PC-9 (cell line): ENCODE measurements at regions not wholly inside any gene's neighbourhood (a gene's known extent, or its start where the extent isn't known, plus 50 kb on each side); places are given as distances from the start of the nearest gene placed in this dataset.

Experiments
- BruUV-seq: library from RNA; stranded (reverse); fragments of 400-500 nt; replicated peaks from 2 replicates; lab custom pipeline; 2021; lab: Mats Ljungman, UMichigan
- CTCF ChIA-PET: fragments of 300-600 bp; sonication (Branson Sonifier 250); formaldehyde crosslinking; loops from one replicate; lab custom pipeline; 2022; ENCODE audit warnings: antibody characterized with exemption; lab: Charles Lee
- POLR2A ChIA-PET: fragments of 300-600 bp; sonication (Branson Sonifier 250); formaldehyde crosslinking; loops from one replicate; lab custom pipeline; 2022; ENCODE audit warnings: antibody characterized with exemption; ENCODE audit not compliant: unreplicated experiment; lab: Charles Lee
- DNase-seq, 2 experiments: peaks; one replicate each; pipeline versions ENCODE4 v3.0.0 to v3.0.0-alpha.2; 2015 to 2022; ENCODE audit warnings: mixed read lengths in 1 of 2
- H2AFZ ChIP-seq: fragments of 200-600 bp; sonication (generic); 2 replicates; pipeline ENCODE4 v1.8.1; 2017; ENCODE audit warnings: antibody characterized with exemption
- H3F3A ChIP-seq: fragments of 200-600 bp; sonication (generic); 2 replicates; pipeline ENCODE4 v1.8.1; 2017; ENCODE audit warnings: antibody characterized with exemption, mild to moderate bottlenecking, low read depth; ENCODE audit not compliant: insufficient read depth
- H3K27ac ChIP-seq: fragments of 200-600 bp; sonication (generic); 2 replicates; pipeline ENCODE4 v1.6.1; 2016; ENCODE audit warnings: mixed run types
- H3K27me3 ChIP-seq: fragments of 200-600 bp; sonication (generic); 2 replicates; pipeline ENCODE4 v1.6.1; 2016; ENCODE audit warnings: low read depth, mixed run types; ENCODE audit not compliant: insufficient read depth
- H3K36me3 ChIP-seq: fragments of 200-600 bp; sonication (generic); 2 replicates; pipeline ENCODE4 v1.6.1; 2016; ENCODE audit warnings: low read depth, mixed run types
- H3K4me1 ChIP-seq: fragments of 200-600 bp; sonication (generic); replicated peaks from 2 replicates; pipeline ENCODE4 v1.6.1; 2016; ENCODE audit warnings: mixed run types; ENCODE audit not compliant: insufficient read depth
- H3K4me2 ChIP-seq: fragments of 200-600 bp; sonication (generic); 2 replicates; pipeline ENCODE4 v1.6.1; 2017; ENCODE audit warnings: mixed run types
- H3K4me3 ChIP-seq: fragments of 200-600 bp; sonication (generic); 2 replicates; pipeline ENCODE4 v1.6.1; 2016; ENCODE audit warnings: mixed run types
- H3K79me2 ChIP-seq: fragments of 200-600 bp; sonication (generic); 2 replicates; pipeline ENCODE4 v1.6.1; 2017; ENCODE audit warnings: low read depth, mixed run types
- H3K9me2 ChIP-seq: fragments of 200-600 bp; sonication (generic); 2 replicates; pipeline ENCODE4 v1.8.1; 2017; ENCODE audit warnings: mild to moderate bottlenecking; ENCODE audit not compliant: insufficient read depth
- H3K9me3 ChIP-seq: fragments of 200-600 bp; sonication (generic); 2 replicates; pipeline ENCODE4 v1.8.1; 2016; ENCODE audit warnings: low read depth; ENCODE audit not compliant: insufficient read depth
- H4K20me1 ChIP-seq: fragments of 200-600 bp; sonication (generic); 2 replicates; pipeline ENCODE4 v1.8.1; 2017; ENCODE audit not compliant: insufficient read depth
- EZH2 ChIP-seq: fragments of 200-600 bp; sonication (generic); IDR thresholded peaks from 2 replicates; pipeline ENCODE4 v1.8.0; 2017; ENCODE audit warnings: antibody characterized with exemption, low read depth
- intact Hi-C: fragments of 100-400 bp; cut with micrococcal nuclease; formaldehyde crosslinking; loops from one replicate; pipeline ENCODE4 v1.10.0; 2022; ENCODE audit not compliant: unreplicated experiment
- TF ChIP-seq, protein P1 (sequence below): fragments of 200-600 bp; sonication (generic); conservative IDR thresholded peaks from 2 replicates; pipeline ENCODE4 v1.6.1; 2017; ENCODE audit warnings: mixed run types, antibody characterized with exemption, mild to moderate bottlenecking, moderate library complexity

DNA sequence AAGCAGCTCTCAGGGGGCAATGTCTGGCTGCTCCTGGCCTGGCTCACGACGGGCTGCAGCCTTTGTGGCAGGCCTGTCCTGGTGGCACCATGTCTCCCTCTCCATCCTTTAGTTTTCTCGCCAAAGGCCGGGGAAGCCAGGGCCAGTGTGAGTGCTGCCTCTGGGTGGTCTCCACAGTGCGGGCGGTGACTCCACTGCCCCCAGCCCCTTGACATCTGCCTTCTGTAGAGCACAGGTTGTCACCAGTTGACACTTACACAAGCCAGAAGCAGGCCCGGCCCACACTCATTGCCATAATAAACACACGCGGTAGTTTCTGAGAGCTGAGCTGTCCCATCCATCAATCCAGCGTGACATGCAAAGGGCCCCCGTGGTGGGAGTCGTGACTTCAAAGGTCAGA lies 219.5 kb downstream of the TFAP2C start:
- no peaks in the 10 kb centered on the region for H3K79me2 ChIP-seq
- H3K9me3 ChIP-seq = no peaks in the 10 kb centered on the region
- ChIA-PET POLR2A (no interaction called here), CTCF (no interaction called here)
- H3K4me3 ChIP-seq = no peak overlapping the region
- intact Hi-C loops = no loop called here
- no peaks in the 10 kb centered on the region for H3K36me3 ChIP-seq
- H4K20me1 ChIP-seq = no peaks in the 10 kb centered on the region
- H3K27ac ChIP-seq = no peak overlapping the region
- no peaks in the 10 kb centered on the region for H3K27me3 ChIP-seq
- H3K9me2 ChIP-seq = no peaks in the 10 kb centered on the region
- 0 out of 2 replicates have a peak, but pooled peaks cover 4% of the 10 kb centered on the region for H3K4me1 ChIP-seq
- H2AFZ ChIP-seq = no peak overlapping the region
- H3F3A ChIP-seq = no peaks in the 10 kb centered on the region; the same call in 1 of the 2 replicates
- DNase-seq = no peak
- no peak overlapping the region for H3K4me2 ChIP-seq
- no peak for TF ChIP-seq EZH2
- TF ChIP-seq, protein P1, sequence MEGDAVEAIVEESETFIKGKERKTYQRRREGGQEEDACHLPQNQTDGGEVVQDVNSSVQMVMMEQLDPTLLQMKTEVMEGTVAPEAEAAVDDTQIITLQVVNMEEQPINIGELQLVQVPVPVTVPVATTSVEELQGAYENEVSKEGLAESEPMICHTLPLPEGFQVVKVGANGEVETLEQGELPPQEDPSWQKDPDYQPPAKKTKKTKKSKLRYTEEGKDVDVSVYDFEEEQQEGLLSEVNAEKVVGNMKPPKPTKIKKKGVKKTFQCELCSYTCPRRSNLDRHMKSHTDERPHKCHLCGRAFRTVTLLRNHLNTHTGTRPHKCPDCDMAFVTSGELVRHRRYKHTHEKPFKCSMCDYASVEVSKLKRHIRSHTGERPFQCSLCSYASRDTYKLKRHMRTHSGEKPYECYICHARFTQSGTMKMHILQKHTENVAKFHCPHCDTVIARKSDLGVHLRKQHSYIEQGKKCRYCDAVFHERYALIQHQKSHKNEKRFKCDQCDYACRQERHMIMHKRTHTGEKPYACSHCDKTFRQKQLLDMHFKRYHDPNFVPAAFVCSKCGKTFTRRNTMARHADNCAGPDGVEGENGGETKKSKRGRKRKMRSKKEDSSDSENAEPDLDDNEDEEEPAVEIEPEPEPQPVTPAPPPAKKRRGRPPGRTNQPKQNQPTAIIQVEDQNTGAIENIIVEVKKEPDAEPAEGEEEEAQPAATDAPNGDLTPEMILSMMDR = no peak
- no TSS peak for BruUV-seq

DNA sequence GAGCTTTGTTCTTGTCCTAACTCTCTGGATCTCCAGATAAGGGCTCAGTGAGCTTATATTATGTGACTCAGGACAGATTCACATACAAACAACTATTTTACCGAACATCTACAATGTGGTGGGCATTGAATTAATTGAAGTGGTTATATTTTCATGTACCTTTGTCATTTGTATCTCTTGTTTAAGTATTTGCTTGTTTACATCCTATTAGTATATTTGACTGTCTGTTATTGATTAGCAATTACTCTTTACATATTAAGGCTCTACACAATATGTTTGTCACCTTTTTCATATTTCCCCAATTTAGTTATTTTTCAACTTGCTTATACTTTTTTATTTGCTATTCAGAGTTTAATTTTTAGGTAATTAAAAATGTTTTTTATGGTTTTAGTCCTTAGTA lies 222.4 kb downstream of the TFAP2C start:
- Histone ChIP-seq H3F3A (no peaks in the 10 kb centered on the region; the same call in 1 of the 2 replicates), H3K27me3 (no peaks in the 10 kb centered on the region), H3K4me2 (no peak overlapping the region), H3K9me3 (no peaks in the 10 kb centered on the region), H3K4me1 (0 out of 2 replicates have a peak, but pooled peaks cover 4% of the 10 kb centered on the region), H3K27ac (no peak overlapping the region), H2AFZ (no peak overlapping the region), H3K9me2 (no peaks in the 10 kb centered on the region), H3K79me2 (no peaks in the 10 kb centered on the region), H3K4me3 (no peak overlapping the region), H4K20me1 (no peaks in the 10 kb centered on the region), H3K36me3 (no peaks in the 10 kb centered on the region)
- intact Hi-C loops = no loop called here
- ChIA-PET POLR2A (no interaction called here), CTCF (no interaction called here)
- DNase-seq = no peak
- no peak for TF ChIP-seq EZH2
- TF ChIP-seq, protein P1 = no peak
- BruUV-seq = no TSS peak

DNA sequence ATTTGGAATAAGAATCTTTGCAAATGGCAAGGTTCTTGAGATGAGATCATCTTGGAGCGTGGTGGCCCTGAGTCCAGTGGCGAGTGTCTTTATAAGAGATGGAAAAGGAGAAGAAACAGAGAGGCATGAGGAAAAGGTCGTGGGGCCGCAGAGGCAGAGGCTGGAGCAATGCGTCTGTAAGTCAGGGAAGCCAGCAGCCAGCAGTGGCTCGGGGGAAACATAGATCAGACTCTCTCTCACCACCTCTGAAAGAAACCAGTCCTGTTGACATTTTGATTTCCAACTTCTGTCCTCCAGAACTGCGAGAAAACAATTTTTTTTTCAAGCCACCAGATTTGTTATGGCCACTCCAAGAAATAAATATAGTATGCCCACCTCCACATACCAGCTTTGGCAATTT lies 226.6 kb downstream of the TFAP2C start:
- no peak overlapping the region for H3K4me2 ChIP-seq
- no peaks in the 10 kb centered on the region for H3K9me2 ChIP-seq
- DNase-seq = no peak
- TF ChIP-seq, protein P1 = no peak
- TF ChIP-seq EZH2 = no peak
- H3F3A ChIP-seq = no peaks in the 10 kb centered on the region; the same call in 1 of the 2 replicates
- H2AFZ ChIP-seq = no peak overlapping the region
- H3K27ac ChIP-seq = no peak overlapping the region
- H3K4me3 ChIP-seq = no peak overlapping the region
- H4K20me1 ChIP-seq = no peaks in the 10 kb centered on the region
- H3K79me2 ChIP-seq = no peaks in the 10 kb centered on the region
- CTCF ChIA-PET = no interaction called here
- H3K9me3 ChIP-seq = no peaks in the 10 kb centered on the region
- no TSS peak for BruUV-seq
- intact Hi-C loops = no loop called here
- no peaks in the 10 kb centered on the region for H3K36me3 ChIP-seq
- POLR2A ChIA-PET = no interaction called here
- H3K4me1 ChIP-seq = 0 out of 2 replicates have a peak, but pooled peaks cover under 1% of the 10 kb centered on the region
- H3K27me3 ChIP-seq = no peaks in the 10 kb centered on the region
